Activated CD4-positive, alpha-beta T cell treated with anti-CD3 and anti-CD28 coated beads, Interleukin-2, Interleukin-4, amounts not matched to agents 100 ng/mL and 50 ng/mL, durations not matched to agents 16 hours and 8 hours (primary cell): ENCODE measurements at regions not wholly inside any gene's neighbourhood (a gene's known extent, or its start where the extent isn't known, plus 50 kb on each side); places are given as distances from the start of the nearest gene placed in this dataset.

Experiments
- DNase-seq: peaks from one replicate; pipeline ENCODE4 v3.0.0-alpha.2; 2020; ENCODE audit warnings: low spot score

DNA sequence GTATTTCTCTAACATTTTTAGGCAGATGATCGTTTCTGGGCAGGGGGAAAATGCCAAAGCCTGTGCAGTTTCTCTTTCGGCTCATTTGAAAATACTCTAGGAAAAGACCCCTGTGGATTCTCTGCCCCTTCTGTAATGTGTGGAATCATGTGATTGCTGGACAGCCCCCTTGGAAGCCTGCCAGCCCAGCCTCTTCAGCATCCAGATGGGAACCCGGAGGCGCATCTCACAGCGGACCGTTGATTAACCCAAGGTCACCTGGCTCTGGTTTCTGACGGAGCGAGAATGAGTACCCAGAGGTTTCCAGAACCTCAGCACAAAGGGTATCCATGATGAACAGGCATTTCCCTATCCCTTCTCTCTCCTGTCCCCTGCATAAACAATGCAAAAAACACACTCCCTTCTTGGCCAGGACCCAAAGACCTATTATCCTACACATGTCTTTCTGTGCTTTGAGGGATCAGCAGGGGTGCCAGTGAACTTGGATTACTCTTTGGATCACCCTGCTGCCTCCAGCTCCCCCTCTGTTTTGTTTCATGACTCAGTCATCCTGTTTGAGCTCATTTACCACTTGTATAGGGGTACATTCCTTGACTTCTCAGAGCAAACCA is 957.1 kb upstream of the RBFOX1 start:
- no peak for DNase-seq

DNA sequence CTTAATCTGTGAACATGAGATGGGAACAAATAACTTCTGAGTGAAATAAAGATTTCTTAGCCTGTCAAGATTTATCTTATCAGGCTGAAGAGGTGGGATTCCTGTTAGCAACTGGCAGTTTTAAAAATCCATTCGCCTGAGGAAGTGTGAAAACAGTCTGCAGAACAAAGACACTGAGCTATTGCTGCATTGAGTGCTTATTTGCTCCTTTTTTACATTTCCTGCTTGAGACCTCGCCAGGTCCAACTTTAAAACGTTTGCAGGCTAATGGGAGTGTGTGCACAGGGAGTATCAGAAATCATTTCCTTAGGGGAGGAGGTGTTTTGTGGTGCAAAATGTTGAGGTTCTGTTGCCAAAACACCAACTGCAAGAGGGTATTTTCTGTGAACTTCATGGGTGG is 957.8 kb upstream of the RBFOX1 start:
- DNase-seq = no peak

DNA sequence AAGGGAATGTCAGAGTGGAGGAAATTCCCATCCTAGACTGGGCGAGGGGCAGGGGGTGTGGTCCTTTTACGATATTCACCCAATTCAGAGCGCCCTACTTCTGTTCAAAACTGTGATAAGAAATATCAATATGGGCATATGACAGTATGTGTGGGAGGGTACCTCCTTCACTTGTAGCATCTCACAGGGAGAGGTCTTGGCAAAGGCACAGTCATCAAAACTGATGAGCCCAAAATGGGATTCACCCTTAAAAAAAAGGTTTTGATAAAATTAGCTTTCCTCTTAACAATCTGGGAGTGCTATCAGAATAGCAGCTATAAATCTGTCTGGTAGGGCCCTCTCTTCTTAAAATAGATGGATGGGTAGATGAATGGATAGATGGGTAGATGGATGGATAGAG is 967.8 kb upstream of the RBFOX1 start:
- DNase-seq = no peak

GRCh38 chr16:6363896-6364607 is 968.6 kb upstream of the RBFOX1 start:
- DNase-seq = no peak

DNA sequence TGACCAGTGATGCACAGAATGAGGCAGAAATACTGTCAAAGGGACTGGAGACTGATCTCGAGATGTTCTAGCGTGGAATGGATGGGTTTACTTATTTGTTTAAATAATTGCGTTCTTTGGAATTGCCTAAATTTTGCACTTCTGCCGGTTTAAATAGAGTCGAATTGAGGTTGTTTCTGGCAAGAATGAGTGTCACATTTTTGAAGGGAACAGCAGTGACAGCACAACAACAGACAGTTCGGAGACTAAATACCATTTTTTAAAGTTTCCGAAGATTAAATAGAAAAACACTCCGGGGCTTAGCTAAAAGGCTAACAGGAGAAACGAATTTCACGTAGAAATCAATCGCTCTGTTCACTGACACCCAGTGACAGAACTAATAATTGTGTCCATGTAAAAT is 969.2 kb upstream of the RBFOX1 start:
- DNase-seq = no peak

GRCh38 chr16:6362321-6362720 is 970.3 kb upstream of the RBFOX1 start:
- DNase-seq = no peak

DNA sequence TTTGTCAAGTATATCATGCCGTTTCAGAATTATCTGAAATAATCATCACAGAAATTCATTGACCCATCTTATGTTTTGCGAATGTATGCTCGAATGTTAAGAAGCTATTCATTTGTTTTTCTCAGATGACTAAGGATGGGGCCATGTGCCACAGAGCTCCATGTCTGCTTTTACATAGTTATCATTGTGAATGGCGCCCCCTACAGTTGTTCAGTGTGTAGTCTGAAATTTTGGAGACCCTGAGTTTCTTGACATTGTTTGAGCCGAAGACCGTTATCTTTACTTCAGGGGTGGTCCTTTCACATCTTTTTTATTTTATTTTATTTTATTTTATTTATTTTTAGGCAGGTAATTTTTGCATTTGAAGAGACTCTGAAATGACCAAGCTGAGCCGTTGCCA is 972.0 kb upstream of the RBFOX1 start:
- no peak for DNase-seq

- no peak for DNase-seq
Observed at GRCh38 chr16:6356911-6357310, 975.7 kb upstream of the RBFOX1 start.

DNA sequence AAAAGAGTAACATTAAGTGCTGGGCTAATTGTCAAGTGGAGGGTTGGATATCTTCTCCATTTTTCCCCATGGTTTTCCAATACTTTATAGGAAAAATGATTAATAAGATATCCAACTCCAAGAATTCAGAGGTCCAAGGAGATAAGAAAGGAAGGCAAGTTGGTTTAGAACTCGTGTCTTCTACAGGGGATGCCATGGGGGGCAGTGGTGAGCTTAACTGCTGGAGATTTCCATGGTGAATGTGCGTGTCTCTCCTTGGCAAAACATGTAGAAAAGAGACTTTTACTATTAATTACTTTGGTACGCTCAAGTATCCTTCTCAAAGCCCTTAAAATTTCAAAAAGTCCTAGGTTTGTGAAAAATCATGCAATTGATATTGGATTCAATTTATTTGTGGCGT is 982.9 kb upstream of the RBFOX1 start:
- DNase-seq = no peak

- DNase-seq = no peak
Observed at GRCh38 chr16:6345090-6345489, 987.6 kb upstream of the RBFOX1 start.

DNA sequence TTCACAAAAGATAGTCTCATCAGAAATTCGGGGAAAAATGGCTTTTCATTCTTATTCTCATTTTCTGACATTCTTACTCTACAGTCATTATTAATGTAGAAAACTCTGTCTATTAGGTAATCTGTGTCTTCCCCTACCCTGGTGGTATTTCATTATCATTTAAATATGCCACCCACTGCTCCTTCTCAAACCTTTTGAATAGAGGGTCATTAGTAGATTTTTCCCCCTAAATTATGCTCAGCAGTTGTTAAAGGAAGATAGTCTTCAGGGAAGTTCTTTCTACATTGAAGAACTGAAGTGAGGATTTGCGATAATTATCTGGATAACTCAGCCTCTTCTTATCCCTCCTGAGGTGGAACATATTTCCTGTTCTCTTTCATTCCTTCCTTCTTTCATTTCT is 989.5 kb upstream of the RBFOX1 start:
- no peak for DNase-seq

DNA sequence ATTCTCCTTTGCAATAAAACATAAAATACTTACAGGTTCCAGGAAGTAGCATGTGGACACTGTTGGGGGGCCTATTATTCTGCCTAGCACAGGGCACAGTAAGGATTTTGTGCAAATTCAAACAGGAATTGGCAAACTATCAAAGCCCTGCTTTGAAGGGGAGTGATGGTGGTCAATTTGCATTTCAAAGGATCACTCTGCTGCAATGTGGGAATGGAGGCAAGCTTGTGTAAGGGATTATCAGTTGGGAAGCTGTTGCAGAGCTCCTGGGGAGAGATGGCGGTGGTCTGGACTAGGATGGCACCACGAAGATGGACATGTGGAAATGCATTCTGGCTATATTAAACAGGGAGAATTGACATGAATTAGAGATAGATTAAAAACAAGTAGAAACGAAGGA is 990.7 kb upstream of the RBFOX1 start:
- no peak for DNase-seq

- peak; percentile 1 for DNase-seq
Observed at GRCh38 chr16:6335072-6335471, 997.6 kb upstream of the RBFOX1 start.

DNA sequence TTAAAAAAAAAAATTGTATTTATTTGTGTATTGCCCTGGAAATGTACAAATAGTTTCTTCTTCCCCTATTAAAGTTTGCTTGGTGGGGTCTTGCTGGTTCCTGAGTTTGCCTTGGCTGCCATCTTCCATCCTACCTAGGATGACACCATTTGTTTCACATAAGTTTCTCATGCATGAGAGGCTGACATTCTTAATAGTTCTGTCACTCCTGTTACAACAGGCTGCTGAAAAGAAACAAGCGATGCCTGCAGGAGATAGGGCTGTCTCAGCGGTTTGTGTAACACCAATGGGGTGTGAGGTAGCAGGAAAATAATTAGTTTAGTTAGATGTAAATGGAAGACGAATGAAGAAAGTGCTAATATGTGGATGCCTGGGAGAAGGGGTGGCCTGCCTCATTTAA is 1000.9 kb upstream of the RBFOX1 start:
- no peak for DNase-seq

DNA sequence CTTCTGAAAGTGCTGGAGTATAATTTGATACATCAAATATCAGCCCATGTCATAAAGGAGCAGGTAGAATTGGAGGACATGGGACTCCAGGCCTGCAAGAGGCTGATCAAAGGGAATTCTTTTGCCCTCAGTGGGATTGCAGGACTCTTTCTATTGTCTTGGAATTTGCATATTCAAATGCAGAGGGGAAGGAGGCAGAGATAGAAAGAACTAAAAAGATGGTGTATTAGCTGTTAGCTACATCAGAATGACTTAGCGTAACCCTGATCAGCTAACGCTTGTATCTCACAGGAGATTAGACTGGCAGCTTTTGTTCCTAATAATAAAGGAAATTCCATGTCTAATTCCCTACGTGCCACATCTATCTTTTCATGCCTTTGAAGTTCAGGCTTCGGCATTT is 1014.7 kb upstream of the RBFOX1 start:
- DNase-seq = no peak

GRCh38 chr16:6309271-6309670 is 1023.4 kb upstream of the RBFOX1 start:
- no peak for DNase-seq

- DNase-seq = no peak
Observed at GRCh38 chr16:6308176-6308575, 1024.5 kb upstream of the RBFOX1 start.

DNA sequence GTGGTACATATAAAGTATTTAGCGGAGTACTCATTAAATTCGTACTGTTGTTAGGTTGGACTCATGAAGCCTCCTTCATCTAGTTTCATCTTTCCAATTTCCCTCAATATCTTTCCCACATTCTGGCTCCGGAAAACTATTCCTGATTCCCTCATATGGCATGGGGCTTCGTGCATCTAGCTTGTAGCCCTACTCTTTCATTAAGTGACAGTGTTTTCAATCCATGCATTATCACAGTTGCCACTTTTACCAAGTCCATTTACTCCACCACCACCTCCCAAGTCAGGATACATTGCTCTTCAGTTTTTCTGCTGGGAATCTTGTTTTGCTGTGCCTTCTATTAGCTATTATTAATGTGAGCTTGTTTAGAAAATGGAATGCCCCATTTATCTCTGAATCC is 1032.1 kb upstream of the RBFOX1 start:
- no peak for DNase-seq

DNA sequence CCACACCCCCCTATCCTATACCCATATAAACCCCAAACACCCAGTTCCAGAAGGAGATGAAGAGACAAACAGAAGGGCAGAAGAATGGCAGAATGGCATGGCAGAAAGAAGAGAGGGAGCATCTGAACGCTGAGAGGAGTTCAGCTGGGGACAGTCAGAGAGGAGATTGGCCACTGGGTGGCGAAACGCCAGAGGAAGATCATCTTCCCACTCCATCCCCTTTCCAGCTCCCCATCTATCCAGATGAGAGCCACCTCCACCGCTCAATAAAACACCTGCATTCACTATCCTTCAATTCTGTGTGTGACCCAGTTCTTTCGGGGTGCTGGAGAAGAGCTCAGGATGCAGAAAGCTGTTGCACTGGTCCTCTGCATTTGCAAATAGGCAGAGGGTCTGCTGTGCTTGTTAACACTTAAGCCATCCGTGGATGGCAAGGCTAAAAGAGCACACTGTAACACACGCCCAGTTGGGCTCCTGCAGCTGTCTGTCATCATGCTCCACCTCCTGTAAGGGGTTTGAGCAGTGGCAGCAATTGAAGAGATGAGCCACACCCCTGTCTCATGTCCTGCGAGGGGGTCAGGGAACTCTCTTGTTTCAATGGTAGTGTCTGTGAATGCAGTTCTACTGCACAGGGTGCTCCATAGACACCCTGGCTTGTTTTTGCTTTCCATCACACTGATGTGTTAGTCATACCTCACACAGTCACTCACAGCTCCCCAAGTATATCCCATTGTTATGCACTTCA is 1034.8 kb upstream of the RBFOX1 start:
- DNase-seq = no peak

DNA sequence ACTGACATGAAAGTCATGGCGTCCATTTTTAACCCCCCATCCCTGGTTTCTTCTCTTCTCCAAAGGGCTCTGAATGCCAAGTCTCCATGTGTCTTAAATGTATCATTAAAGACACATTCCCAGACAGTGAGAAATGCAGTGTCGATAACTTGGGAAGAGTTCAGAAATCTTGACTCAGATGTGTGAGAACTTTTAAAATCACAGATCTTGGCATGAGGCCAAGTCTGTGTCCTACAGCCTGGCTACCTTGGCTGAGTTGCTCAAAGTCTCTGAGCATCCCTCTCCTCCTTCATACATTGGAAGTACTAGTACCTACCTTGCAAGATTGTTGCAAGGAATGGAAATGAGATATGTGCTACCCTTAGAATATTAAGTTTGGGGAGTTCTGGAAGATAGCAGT is 1046.5 kb upstream of the RBFOX1 start:
- no peak for DNase-seq

- DNase-seq = no peak
Observed at GRCh38 chr16:6284731-6285130, 1047.9 kb upstream of the RBFOX1 start.

DNA sequence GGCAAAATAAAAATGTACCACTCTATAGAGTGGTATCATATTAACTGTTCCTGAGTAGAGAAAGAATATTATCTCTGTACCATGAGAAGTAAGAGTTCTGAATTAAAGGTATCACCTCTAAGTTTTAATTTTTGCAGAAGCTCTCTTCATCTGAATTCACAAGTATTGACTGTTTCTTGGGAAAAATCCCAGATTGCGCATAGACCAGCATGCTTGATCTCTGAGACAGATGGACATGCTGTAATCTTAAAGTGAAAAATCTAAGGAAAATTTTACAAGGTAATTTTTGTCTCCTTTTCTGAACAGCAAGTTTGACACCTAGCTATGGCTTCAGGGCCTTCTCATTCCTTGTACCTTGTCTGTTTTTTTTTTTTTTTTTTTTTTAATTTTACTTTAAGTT is 1050.7 kb upstream of the RBFOX1 start:
- DNase-seq = no peak

DNA sequence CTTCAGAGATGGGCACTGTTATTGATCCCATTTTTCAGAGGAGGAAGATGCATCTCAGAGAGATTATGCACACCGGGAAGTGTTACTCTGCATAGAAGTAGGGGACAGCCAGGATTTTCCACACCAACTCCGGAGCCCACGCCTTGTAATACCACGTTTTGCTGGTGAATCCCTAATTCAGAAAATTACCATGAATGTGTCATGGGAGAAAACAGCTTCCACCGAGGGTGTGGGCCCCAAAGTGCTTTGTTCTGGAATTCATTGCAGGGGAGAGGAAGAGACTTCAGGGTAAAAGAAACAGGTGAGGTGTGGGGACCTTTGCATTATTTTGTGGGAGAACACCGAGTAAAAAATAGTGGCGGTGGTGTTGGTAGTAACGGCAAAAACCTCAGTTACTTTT is 1051.4 kb upstream of the RBFOX1 start:
- no peak for DNase-seq

GRCh38 chr16:6280055-6280454 is 1052.6 kb upstream of the RBFOX1 start:
- DNase-seq = no peak
